IMR-90 (cell line): ENCODE measurements at regions not wholly inside any gene's neighbourhood (a gene's known extent, or its start where the extent isn't known, plus 50 kb on each side); places are given as distances from the start of the nearest gene placed in this dataset.

Experiments used
- ATAC-seq: fragments of 200-7000 bp; cut with Tn5 transposase; 2 replicates; pipeline ENCODE4 v1.9.1; 2020; ENCODE audit warnings: low read depth, mild to moderate bottlenecking, moderate library complexity
- BruUV-seq: library from RNA; stranded (reverse); fragments of 400-500 nt; replicated peaks from 2 replicates; lab custom pipeline; 2021; lab: Mats Ljungman, UMichigan
- CTCF ChIA-PET: fragments of 300-600 bp; formaldehyde crosslinking; extraction: SDS; loops from one replicate; lab custom pipeline; 2021; ENCODE audit warnings: antibody characterized with exemption; lab: Yijun Ruan, JAX
- POLR2A ChIA-PET: fragments of 300-600 bp; sonication (Branson Sonifier 250); formaldehyde crosslinking; loops from one replicate; lab custom pipeline; 2022; ENCODE audit warnings: antibody characterized with exemption; ENCODE audit not compliant: unreplicated experiment; lab: Charles Lee
- DNase-seq: peaks from one replicate; pipeline ENCODE4 v3.0.0; 2013
- H2AFZ ChIP-seq: replicated peaks from 2 replicates; pipeline ENCODE3; 2013; ENCODE audit warnings: low read length, mild to moderate bottlenecking; ENCODE audit not compliant: poor library complexity
- H2AK5ac ChIP-seq: 2 replicates; pipeline ENCODE4 v1.6.1; 2013; ENCODE audit warnings: low read depth, low read length, inconsistent platforms
- H2AK9ac ChIP-seq: replicated peaks from 2 replicates; pipeline ENCODE3; 2013; ENCODE audit warnings: mild to moderate bottlenecking, low read depth, low read length, moderate library complexity; ENCODE audit not compliant: poor library complexity
- H2BK120ac ChIP-seq: 2 replicates; pipeline ENCODE4 v1.6.1; 2013; ENCODE audit warnings: low read depth, low read length, inconsistent platforms
- H2BK15ac ChIP-seq: 3 replicates; pipeline ENCODE4 v1.6.1; 2013; ENCODE audit warnings: low read depth, low read length, inconsistent platforms
- H2BK20ac ChIP-seq: 2 replicates; pipeline ENCODE4 v1.6.1; 2013; ENCODE audit warnings: low read depth, mild to moderate bottlenecking, inconsistent platforms, low read length, moderate library complexity
- H2BK5ac ChIP-seq: 2 replicates; pipeline ENCODE4 v1.6.1; 2013; ENCODE audit warnings: mild to moderate bottlenecking, low read depth, low read length, inconsistent platforms; ENCODE audit not compliant: poor library complexity, severe bottlenecking
- H3K14ac ChIP-seq: replicated peaks from 2 replicates; pipeline ENCODE4 v1.6.1; 2013; ENCODE audit warnings: low read depth, low read length, inconsistent platforms
- H3K18ac ChIP-seq: 2 replicates; pipeline ENCODE4 v1.6.1; 2013; ENCODE audit warnings: low read depth, low read length, control low read depth
- H3K23ac ChIP-seq: 2 replicates; pipeline ENCODE4 v1.6.1; 2013; ENCODE audit warnings: low read depth, low read length, inconsistent platforms
- H3K27ac ChIP-seq: 2 replicates; pipeline ENCODE4 v1.5.1; 2013; ENCODE audit warnings: mild to moderate bottlenecking, control low read depth, low read length; ENCODE audit not compliant: insufficient read depth
- H3K27me3 ChIP-seq: 2 replicates; pipeline ENCODE4 v1.6.1; 2013; ENCODE audit warnings: low read length; ENCODE audit not compliant: control insufficient read depth, insufficient read depth
- H3K36me3 ChIP-seq: 2 replicates; pipeline ENCODE4 v1.6.1; 2013; ENCODE audit warnings: low read length, mixed read lengths; ENCODE audit not compliant: control insufficient read depth, insufficient read depth
- H3K4ac ChIP-seq: 2 replicates; pipeline ENCODE4 v1.6.1; 2013; ENCODE audit warnings: low read depth, low read length, inconsistent platforms
- H3K4me1 ChIP-seq: 2 replicates; pipeline ENCODE4 v1.6.1; 2013; ENCODE audit warnings: low read length, mixed read lengths; ENCODE audit not compliant: control insufficient read depth, insufficient read depth
- H3K4me2 ChIP-seq: 2 replicates; pipeline ENCODE4 v1.6.1; 2013; ENCODE audit warnings: low read depth, mild to moderate bottlenecking, control low read depth, low read length, moderate library complexity
- H3K4me3 ChIP-seq: 2 replicates; pipeline ENCODE4 v1.5.1; 2013; ENCODE audit warnings: low read depth, mild to moderate bottlenecking, control low read depth, low read length, moderate library complexity; ENCODE audit not compliant: insufficient read depth
- H3K56ac ChIP-seq: 2 replicates; pipeline ENCODE4 v1.6.1; 2013; ENCODE audit warnings: low read length, inconsistent platforms; ENCODE audit not compliant: insufficient read depth; ENCODE audit errors: extremely low read depth
- H3K79me1 ChIP-seq, 2 experiments: 2 replicates each; pipeline ENCODE4 v1.6.1; 2013; ENCODE audit warnings: low read length in 2 of 2, inconsistent platforms in 1 of 2, low read depth in 1 of 2
- H3K9ac ChIP-seq: 2 replicates; pipeline ENCODE4 v1.6.1; 2013; ENCODE audit warnings: low read depth, low read length, control low read depth
- H3K9me1 ChIP-seq: 2 replicates; pipeline ENCODE4 v1.6.1; 2013; ENCODE audit warnings: low read length, inconsistent platforms; ENCODE audit not compliant: insufficient read depth
- H3K9me3 ChIP-seq: 2 replicates; pipeline ENCODE4 v1.6.1; 2013; ENCODE audit warnings: low read length; ENCODE audit not compliant: control insufficient read depth, insufficient read depth
- H4K20me1 ChIP-seq: 2 replicates; pipeline ENCODE4 v1.6.1; 2013; ENCODE audit warnings: low read length, inconsistent platforms; ENCODE audit not compliant: insufficient read depth
- H4K5ac ChIP-seq: 2 replicates; pipeline ENCODE4 v1.6.1; 2013; ENCODE audit warnings: mild to moderate bottlenecking, low read depth, low read length, control low read depth
- H4K8ac ChIP-seq, 2 experiments: 2 replicates each; pipeline ENCODE4 v1.6.1; 2013; ENCODE audit warnings: low read depth in 2 of 2, low read length in 2 of 2, control low read depth in 1 of 2, inconsistent platforms in 1 of 2
- H4K91ac ChIP-seq: 2 replicates; pipeline ENCODE4 v1.6.1; 2013; ENCODE audit warnings: low read depth, low read length, inconsistent platforms; ENCODE audit not compliant: insufficient read depth
- BHLHE40 ChIP-seq: fragments of 150-350 bp; IDR thresholded peaks from 2 replicates; pipeline ENCODE4 v1.6.1; 2016; ENCODE audit warnings: mild to moderate bottlenecking, low read depth, low read length
- CEBPB ChIP-seq: IDR thresholded peaks from 2 replicates; pipeline ENCODE4 v1.6.1; 2012; ENCODE audit warnings: low read depth, low read length, improper control_type of control experiment
- CTCF ChIP-seq: conservative IDR thresholded peaks from 2 replicates; pipeline ENCODE4 v1.5.1; 2012; ENCODE audit warnings: mild to moderate bottlenecking, low read depth, low read length, improper control_type of control experiment
- ELK1 ChIP-seq: fragments of 150-350 bp; IDR thresholded peaks from 2 replicates; pipeline ENCODE4 v1.6.1; 2016; ENCODE audit warnings: low read depth, mild to moderate bottlenecking, low read length, moderate library complexity, borderline replicate concordance
- FOS ChIP-seq: fragments of 150-350 bp; IDR thresholded peaks from 2 replicates; pipeline ENCODE4 v1.6.1; 2016; ENCODE audit warnings: low read depth, low read length
- MAFK ChIP-seq: IDR thresholded peaks from 2 replicates; pipeline ENCODE4 v1.6.1; 2012; ENCODE audit warnings: low read depth, low read length, improper control_type of control experiment
- MXI1 ChIP-seq: IDR thresholded peaks from 2 replicates; pipeline ENCODE4 v1.6.1; 2012; ENCODE audit warnings: low read depth, mild to moderate bottlenecking, low read length, moderate library complexity, borderline replicate concordance
- NFE2L2 ChIP-seq: fragments of 150-350 bp; IDR thresholded peaks from 2 replicates; pipeline ENCODE4 v1.6.1; 2016; ENCODE audit warnings: low read depth, mild to moderate bottlenecking, low read length
- POLR2A ChIP-seq: IDR thresholded peaks from 2 replicates; pipeline ENCODE4 v1.6.1; 2012; ENCODE audit warnings: mild to moderate bottlenecking, low read depth, low read length
- RCOR1 ChIP-seq: IDR thresholded peaks from 2 replicates; pipeline ENCODE4 v1.6.1; 2012; ENCODE audit warnings: mild to moderate bottlenecking, low read length, improper control_type of control experiment; ENCODE audit not compliant: insufficient replicate concordance
- RFX5 ChIP-seq: IDR thresholded peaks from 2 replicates; pipeline ENCODE4 v1.8.0; 2012; ENCODE audit warnings: low read depth, mild to moderate bottlenecking, low read length, moderate library complexity
- SMC3 ChIP-seq: fragments of 150-350 bp; IDR thresholded peaks from 2 replicates; pipeline ENCODE4 v1.6.1; 2016; ENCODE audit warnings: low read depth, mild to moderate bottlenecking, antibody characterized with exemption, low read length, moderate library complexity
- USF2 ChIP-seq: fragments of 150-350 bp; IDR thresholded peaks from 2 replicates; pipeline ENCODE4 v1.6.1; 2017; ENCODE audit warnings: mild to moderate bottlenecking, antibody characterized with exemption, low read length, low read depth
- WGBS, 2 experiments: methylation state at CpG; one replicate each; pipeline versions ENCODE4 v1.1.5 to v1.1.7; 2013; ENCODE audit warnings: missing lambda C conversion rate in 2 of 2; ENCODE audit not compliant: insufficient read length in 1 of 2; ENCODE audit errors: extremely low coverage in 2 of 2; 5-methylcytosine and 5-hydroxymethylcytosine counted together
- dilution Hi-C: fragments of 300-500 bp; cut with HindIII; formaldehyde crosslinking; loops from one replicate; pipeline ENCODE4 v1.14.3; 2018; ENCODE audit warnings: low sequenced_read_pairs; ENCODE audit not compliant: unreplicated experiment
- in situ Hi-C: fragments of 300-500 bp; cut with MboI; formaldehyde crosslinking; loops from 3 replicates; pipeline ENCODE4 v1.14.3; 2019; ENCODE audit warnings: low sequenced_read_pairs, inconsistent platforms, mixed read lengths
- intact Hi-C: fragments of 100-400 bp; cut with micrococcal nuclease; formaldehyde crosslinking; loops from 2 replicates; pipeline ENCODE4 v1.10.0; 2022

- Histone ChIP-seq H3K9me3 (no peaks in the 10 kb centered on the region), H3K23ac (no peak overlapping the region), H4K91ac (no peak overlapping the region), H2BK120ac (no peak overlapping the region), H4K5ac (no peak overlapping the region), H2AK5ac (no peak overlapping the region), H3K9ac (no peak overlapping the region), H3K79me1 (no peaks in the 10 kb centered on the region), H3K4me3 (no peak overlapping the region), H2AFZ (no peak overlapping the region), H3K27me3 (peaks cover 4% of the 10 kb centered on the region; the same call in 1 of the 2 replicates), H3K4me1 (no peaks in the 10 kb centered on the region), H4K8ac (no peak overlapping the region), H4K20me1 (no peaks in the 10 kb centered on the region), H2BK15ac (no peak overlapping the region), H2AK9ac (no peak overlapping the region), H3K4ac (no peak overlapping the region), H3K27ac (no peak overlapping the region), H3K36me3 (no peaks in the 10 kb centered on the region), H2BK20ac (no peak overlapping the region), H3K9me1 (no peaks in the 10 kb centered on the region), H3K18ac (no peak overlapping the region), H2BK5ac (no peak overlapping the region), H3K56ac (no peak overlapping the region), H3K14ac (no peak overlapping the region), H3K4me2 (no peak overlapping the region)
- TF ChIP-seq MAFK (no peak), RFX5 (no peak), FOS (no peak), POLR2A (no peak), SMC3 (no peak), USF2 (no peak), CTCF (no peak), MXI1 (no peak), RCOR1 (no peak), BHLHE40 (no peak), CEBPB (no peak), NFE2L2 (no peak), ELK1 (no peak)
- ATAC-seq = no peak
- CTCF ChIA-PET = no interaction called here
- dilution Hi-C loops (no loop called here), intact Hi-C loops (no loop called here), in situ Hi-C loops (no loop called here)
- POLR2A ChIA-PET = no interaction called here
- BruUV-seq = no TSS peak
- WGBS, 2 experiments = no CpG with 5 or more reads among the region's 1 CpG
- no peak for DNase-seq
These were observed 68.7 kb upstream of the ACP3 start for GRCh38 chr3:132248490-132248889.
